AG20443 (cell line): ENCODE measurements at regions not wholly inside any gene's neighbourhood (a gene's known extent, or its start where the extent isn't known, plus 50 kb on each side); places are given as distances from the start of the nearest gene placed in this dataset.

Experiments used
- DNase-seq: peaks from one replicate; pipeline ENCODE4 v3.0.0; 2012; ENCODE audit warnings: low spot score, mixed read lengths

- DNase-seq: no peak
These were observed 286.5 kb downstream of the PCDH17 start for GRCh38 chr13:57918086-57918485.

- DNase-seq: no peak
These were observed 287.4 kb downstream of the PCDH17 start for GRCh38 chr13:57918913-57919312.

GRCh38 chr13:57925250-57925649 lies 293.7 kb downstream of the PCDH17 start:
- DNase-seq: no peak

GRCh38 chr13:57925751-57926150 lies 294.2 kb downstream of the PCDH17 start:
- no peak for DNase-seq

GRCh38 chr13:57932061-57932460 lies 300.5 kb downstream of the PCDH17 start:
- no peak for DNase-seq

- no peak for DNase-seq
These were observed 302.1 kb downstream of the PCDH17 start for GRCh38 chr13:57933606-57934005.

- no peak for DNase-seq
These were observed 304.4 kb downstream of the PCDH17 start for GRCh38 chr13:57935965-57936364.

- no peak for DNase-seq
These were observed 314.8 kb downstream of the PCDH17 start for GRCh38 chr13:57946361-57946760.

GRCh38 chr13:57948884-57949283 lies 317.3 kb downstream of the PCDH17 start:
- DNase-seq: no peak

GRCh38 chr13:57969951-57970350 lies 338.4 kb downstream of the PCDH17 start:
- no peak for DNase-seq

- DNase-seq: no peak
These were observed 338.9 kb downstream of the PCDH17 start for GRCh38 chr13:57970404-57970803.

- no peak for DNase-seq
These were observed 351.2 kb downstream of the PCDH17 start for GRCh38 chr13:57982782-57983181.

- no peak for DNase-seq
These were observed 356.7 kb downstream of the PCDH17 start for GRCh38 chr13:57988276-57988675.

- no peak for DNase-seq
These were observed 359.5 kb downstream of the PCDH17 start for GRCh38 chr13:57991041-57991440.

- no peak for DNase-seq
These were observed 360.9 kb downstream of the PCDH17 start for GRCh38 chr13:57992416-57992815.

- no peak for DNase-seq
These were observed 365.2 kb downstream of the PCDH17 start for GRCh38 chr13:57996717-57997116.

GRCh38 chr13:58004751-58005150 lies 373.2 kb downstream of the PCDH17 start:
- no peak for DNase-seq

- no peak for DNase-seq
These were observed 386.5 kb downstream of the PCDH17 start for GRCh38 chr13:58018020-58018419.

GRCh38 chr13:58018865-58019264 lies 387.3 kb downstream of the PCDH17 start:
- DNase-seq: no peak

- no peak for DNase-seq
These were observed 392.6 kb downstream of the PCDH17 start for GRCh38 chr13:58024103-58024502.

GRCh38 chr13:58025821-58026220 lies 394.3 kb downstream of the PCDH17 start:
- DNase-seq: no peak

GRCh38 chr13:58032676-58033460 lies 401.3 kb downstream of the PCDH17 start:
- no peak for DNase-seq

- DNase-seq: no peak
These were observed 412.4 kb downstream of the PCDH17 start for GRCh38 chr13:58043971-58044370.

GRCh38 chr13:58048670-58049069 lies 417.1 kb downstream of the PCDH17 start:
- DNase-seq: no peak
